ENCODE measurements at regions not wholly inside any gene's neighbourhood (a gene's known extent, or its start where the extent isn't known, plus 50 kb on each side); places are given as distances from the start of the nearest gene placed in this dataset.

DNA sequence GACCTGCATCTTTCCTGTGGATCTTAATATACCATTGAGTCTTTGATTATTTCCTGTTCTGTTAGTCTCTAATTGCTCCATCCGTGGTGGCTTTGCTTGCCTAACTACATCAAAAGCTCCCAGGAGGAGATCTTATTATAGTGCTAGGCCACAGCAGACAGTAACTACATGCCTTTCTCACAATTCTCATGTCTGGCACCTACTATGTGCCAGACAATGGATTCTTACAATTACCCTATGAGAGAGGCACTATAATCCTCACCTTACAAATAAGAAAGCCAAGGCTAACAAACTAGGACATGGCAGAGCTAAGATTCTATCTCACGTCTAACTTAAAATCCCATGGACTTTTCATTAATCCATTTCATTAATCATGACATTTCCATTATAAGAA lies 70.3 kb upstream of the TARS1 start:
- Histone ChIP-seq H2AFZ (ENCODE audit: low read depth, low read length) (no peak overlapping the region), H3K36me3 (ENCODE audit: insufficient read depth, low read length) (no peaks in the 10 kb centered on the region), H3K9me2 (ENCODE audit: insufficient read depth, low read length) (no peaks in the 10 kb centered on the region), H3K4me2 (ENCODE audit: low read length) (no peak overlapping the region), H3K79me2 (replicated peaks; ENCODE audit: insufficient read depth, low read length) (no peaks in the 10 kb centered on the region), H3K27ac (ENCODE audit: low read length) (no peak overlapping the region), H3K4me3 (ENCODE audit: low read length) (no peak overlapping the region), H3K9me3 (ENCODE audit: low read length) (no peaks in the 10 kb centered on the region), H3K9ac (ENCODE audit: low read length) (no peak overlapping the region), H3K27me3 (ENCODE audit: insufficient read depth, low read depth, low read length) (no peaks in the 10 kb centered on the region), H4K20me1 (ENCODE audit: insufficient read depth) (no peaks in the 10 kb centered on the region), H3F3A (ENCODE audit: insufficient read depth, low read length, poor library complexity, severe bottlenecking) (no peaks in the 10 kb centered on the region)
- no peak for TF ChIP-seq TAF1 (IDR thresholded peaks at IDR 0.05; ENCODE audit: low read depth)
- TF ChIP-seq, protein P1, sequence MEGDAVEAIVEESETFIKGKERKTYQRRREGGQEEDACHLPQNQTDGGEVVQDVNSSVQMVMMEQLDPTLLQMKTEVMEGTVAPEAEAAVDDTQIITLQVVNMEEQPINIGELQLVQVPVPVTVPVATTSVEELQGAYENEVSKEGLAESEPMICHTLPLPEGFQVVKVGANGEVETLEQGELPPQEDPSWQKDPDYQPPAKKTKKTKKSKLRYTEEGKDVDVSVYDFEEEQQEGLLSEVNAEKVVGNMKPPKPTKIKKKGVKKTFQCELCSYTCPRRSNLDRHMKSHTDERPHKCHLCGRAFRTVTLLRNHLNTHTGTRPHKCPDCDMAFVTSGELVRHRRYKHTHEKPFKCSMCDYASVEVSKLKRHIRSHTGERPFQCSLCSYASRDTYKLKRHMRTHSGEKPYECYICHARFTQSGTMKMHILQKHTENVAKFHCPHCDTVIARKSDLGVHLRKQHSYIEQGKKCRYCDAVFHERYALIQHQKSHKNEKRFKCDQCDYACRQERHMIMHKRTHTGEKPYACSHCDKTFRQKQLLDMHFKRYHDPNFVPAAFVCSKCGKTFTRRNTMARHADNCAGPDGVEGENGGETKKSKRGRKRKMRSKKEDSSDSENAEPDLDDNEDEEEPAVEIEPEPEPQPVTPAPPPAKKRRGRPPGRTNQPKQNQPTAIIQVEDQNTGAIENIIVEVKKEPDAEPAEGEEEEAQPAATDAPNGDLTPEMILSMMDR (IDR thresholded peaks at IDR 0.05; ENCODE audit: poor library complexity, severe bottlenecking), result no peak
- no peak for TF ChIP-seq RAD21 (conservative IDR thresholded peaks at IDR 0.05)
- TF ChIP-seq SMC3 (conservative IDR thresholded peaks at IDR 0.05; ENCODE audit: poor library complexity), result no peak
- TF ChIP-seq EZH2 (IDR thresholded peaks at IDR 0.05; ENCODE audit: borderline replicate concordance, insufficient read depth, low read length, poor library complexity, severe bottlenecking), result no peak
- no peak for TF ChIP-seq EP300 (conservative IDR thresholded peaks at IDR 0.05; ENCODE audit: poor library complexity, severe bottlenecking)
- no peak for TF ChIP-seq POLR2AphosphoS5 (IDR thresholded peaks at IDR 0.05)
- TF ChIP-seq, protein P2, sequence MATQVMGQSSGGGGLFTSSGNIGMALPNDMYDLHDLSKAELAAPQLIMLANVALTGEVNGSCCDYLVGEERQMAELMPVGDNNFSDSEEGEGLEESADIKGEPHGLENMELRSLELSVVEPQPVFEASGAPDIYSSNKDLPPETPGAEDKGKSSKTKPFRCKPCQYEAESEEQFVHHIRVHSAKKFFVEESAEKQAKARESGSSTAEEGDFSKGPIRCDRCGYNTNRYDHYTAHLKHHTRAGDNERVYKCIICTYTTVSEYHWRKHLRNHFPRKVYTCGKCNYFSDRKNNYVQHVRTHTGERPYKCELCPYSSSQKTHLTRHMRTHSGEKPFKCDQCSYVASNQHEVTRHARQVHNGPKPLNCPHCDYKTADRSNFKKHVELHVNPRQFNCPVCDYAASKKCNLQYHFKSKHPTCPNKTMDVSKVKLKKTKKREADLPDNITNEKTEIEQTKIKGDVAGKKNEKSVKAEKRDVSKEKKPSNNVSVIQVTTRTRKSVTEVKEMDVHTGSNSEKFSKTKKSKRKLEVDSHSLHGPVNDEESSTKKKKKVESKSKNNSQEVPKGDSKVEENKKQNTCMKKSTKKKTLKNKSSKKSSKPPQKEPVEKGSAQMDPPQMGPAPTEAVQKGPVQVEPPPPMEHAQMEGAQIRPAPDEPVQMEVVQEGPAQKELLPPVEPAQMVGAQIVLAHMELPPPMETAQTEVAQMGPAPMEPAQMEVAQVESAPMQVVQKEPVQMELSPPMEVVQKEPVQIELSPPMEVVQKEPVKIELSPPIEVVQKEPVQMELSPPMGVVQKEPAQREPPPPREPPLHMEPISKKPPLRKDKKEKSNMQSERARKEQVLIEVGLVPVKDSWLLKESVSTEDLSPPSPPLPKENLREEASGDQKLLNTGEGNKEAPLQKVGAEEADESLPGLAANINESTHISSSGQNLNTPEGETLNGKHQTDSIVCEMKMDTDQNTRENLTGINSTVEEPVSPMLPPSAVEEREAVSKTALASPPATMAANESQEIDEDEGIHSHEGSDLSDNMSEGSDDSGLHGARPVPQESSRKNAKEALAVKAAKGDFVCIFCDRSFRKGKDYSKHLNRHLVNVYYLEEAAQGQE (IDR thresholded peaks at IDR 0.05; ENCODE audit: borderline replicate concordance), result no peak
- TF ChIP-seq MXI1 (conservative IDR thresholded peaks at IDR 0.05; ENCODE audit: poor library complexity, severe bottlenecking), result no peak

DNA sequence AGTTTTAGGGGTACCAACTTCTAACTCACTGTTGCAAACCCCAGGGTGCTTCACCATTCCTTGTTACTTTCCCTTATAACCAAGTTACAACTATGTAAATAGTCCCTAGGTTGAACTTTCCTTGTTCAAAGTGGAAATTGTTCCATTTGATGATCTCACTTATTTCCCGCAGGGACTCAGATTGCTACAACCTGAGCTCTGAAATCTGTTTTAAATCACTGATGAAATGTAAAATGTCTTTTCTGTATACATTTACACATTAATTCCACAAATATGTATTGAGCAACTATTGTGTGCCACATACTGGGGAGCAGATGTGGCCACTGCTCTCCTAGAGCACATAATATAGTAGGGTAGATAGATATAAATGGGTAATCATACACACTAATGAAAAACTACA lies 69.1 kb upstream of the TARS1 start:
- no peak overlapping the region for H3K4me2 ChIP-seq (ENCODE audit: low read length)
- no peak for TF ChIP-seq MXI1 (conservative IDR thresholded peaks at IDR 0.05; ENCODE audit: poor library complexity, severe bottlenecking)
- TF ChIP-seq POLR2AphosphoS5 (IDR thresholded peaks at IDR 0.05), result no peak
- no peak for TF ChIP-seq EP300 (conservative IDR thresholded peaks at IDR 0.05; ENCODE audit: poor library complexity, severe bottlenecking)
- TF ChIP-seq, protein P2 (IDR thresholded peaks at IDR 0.05; ENCODE audit: borderline replicate concordance), result no peak
- TF ChIP-seq SMC3 (conservative IDR thresholded peaks at IDR 0.05; ENCODE audit: poor library complexity), result no peak
- no peaks in the 10 kb centered on the region for H3K36me3 ChIP-seq (ENCODE audit: insufficient read depth, low read length)

More for the DNA sequence above, 69.1 kb upstream of the TARS1 start:
- no peak overlapping the region for H3K9ac ChIP-seq (ENCODE audit: low read length)
- no peaks in the 10 kb centered on the region for H4K20me1 ChIP-seq (ENCODE audit: insufficient read depth)
- no peak overlapping the region for H3K27ac ChIP-seq (ENCODE audit: low read length)
- no peaks in the 10 kb centered on the region for H3F3A ChIP-seq (ENCODE audit: insufficient read depth, low read length, poor library complexity, severe bottlenecking)
- no peaks in the 10 kb centered on the region for H3K9me2 ChIP-seq (ENCODE audit: insufficient read depth, low read length)
- no peak overlapping the region for H3K4me3 ChIP-seq (ENCODE audit: low read length)
- H2AFZ ChIP-seq (ENCODE audit: low read depth, low read length), result no peak overlapping the region
- H3K79me2 ChIP-seq (replicated peaks; ENCODE audit: insufficient read depth, low read length), result no peaks in the 10 kb centered on the region
- H3K27me3 ChIP-seq (ENCODE audit: insufficient read depth, low read depth, low read length), result no peaks in the 10 kb centered on the region
- H3K9me3 ChIP-seq (ENCODE audit: low read length), result no peaks in the 10 kb centered on the region

Data from neural cell (in vitro differentiated cells).